NOMO-1 (cell line): ENCODE measurements at regions not wholly inside any gene's neighbourhood (a gene's known extent, or its start where the extent isn't known, plus 50 kb on each side); places are given as distances from the start of the nearest gene placed in this dataset.

Experiments
- DNase-seq, 2 experiments: peaks; one replicate each; lab custom pipeline; 2025; ENCODE audit not compliant: unreplicated experiment in 2 of 2; lab: John Stamatoyannopoulos, UW

- no peak for DNase-seq
Observed at GRCh38 chr11:101401245-101401644, 182.6 kb downstream of the TRPC6 start.

GRCh38 chr11:101397979-101398378, 185.8 kb downstream of the TRPC6 start:
- DNase-seq, result no peak

- no peak for DNase-seq
Observed at GRCh38 chr11:101390539-101390938, 193.3 kb downstream of the TRPC6 start.

DNA sequence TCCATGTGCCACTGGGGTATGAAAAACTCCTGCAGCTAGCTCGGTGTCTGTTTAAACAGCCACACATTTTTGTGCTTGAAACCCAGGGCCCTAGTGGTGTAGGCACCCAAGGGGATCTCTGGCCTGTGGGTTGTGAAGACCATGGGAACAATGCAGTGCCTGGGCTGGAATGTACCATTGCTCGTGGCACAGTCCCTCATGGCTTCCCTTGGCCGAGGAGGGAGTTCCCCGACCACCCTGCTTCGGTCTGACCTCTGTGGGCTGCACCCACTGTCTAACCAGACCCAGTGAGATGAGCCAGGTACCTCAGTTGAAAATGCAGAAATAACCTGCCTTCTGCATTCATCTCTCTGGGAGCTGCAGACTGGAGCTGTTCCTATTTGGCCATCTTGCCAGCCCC, 214.0 kb downstream of the TRPC6 start:
- no peak for DNase-seq

DNA sequence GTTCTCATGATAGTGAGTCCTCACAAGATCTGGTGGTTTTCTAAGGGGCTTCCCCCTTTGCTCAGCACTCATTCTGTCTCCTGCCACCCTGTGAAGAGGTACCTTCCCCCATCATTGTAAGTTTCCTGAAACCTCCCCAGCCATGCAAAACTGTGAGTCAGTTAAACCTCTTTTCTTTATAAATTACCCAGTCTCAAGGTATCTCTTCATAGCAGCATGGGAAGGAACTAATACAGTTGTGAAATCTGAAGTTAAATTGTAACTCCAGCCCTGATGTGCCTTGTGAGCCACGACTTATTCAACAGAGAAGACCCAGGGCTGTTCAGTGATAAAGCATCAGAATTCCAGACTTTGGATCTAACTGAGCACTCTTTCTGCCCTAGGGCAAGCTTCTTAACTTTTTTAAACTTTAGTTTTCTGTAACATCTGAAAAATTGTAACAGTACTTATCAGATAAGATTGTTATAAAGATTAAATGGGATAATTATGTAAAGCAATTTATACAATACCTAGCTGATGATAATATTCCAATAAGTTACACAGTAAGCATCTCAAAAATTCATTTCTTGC, 220.0 kb downstream of the TRPC6 start:
- no peak for DNase-seq

GRCh38 chr11:101362643-101363042, 221.2 kb downstream of the TRPC6 start:
- no peak for DNase-seq

- DNase-seq, result no peak
Observed at GRCh38 chr11:101357771-101358170, 226.0 kb downstream of the TRPC6 start.

DNA sequence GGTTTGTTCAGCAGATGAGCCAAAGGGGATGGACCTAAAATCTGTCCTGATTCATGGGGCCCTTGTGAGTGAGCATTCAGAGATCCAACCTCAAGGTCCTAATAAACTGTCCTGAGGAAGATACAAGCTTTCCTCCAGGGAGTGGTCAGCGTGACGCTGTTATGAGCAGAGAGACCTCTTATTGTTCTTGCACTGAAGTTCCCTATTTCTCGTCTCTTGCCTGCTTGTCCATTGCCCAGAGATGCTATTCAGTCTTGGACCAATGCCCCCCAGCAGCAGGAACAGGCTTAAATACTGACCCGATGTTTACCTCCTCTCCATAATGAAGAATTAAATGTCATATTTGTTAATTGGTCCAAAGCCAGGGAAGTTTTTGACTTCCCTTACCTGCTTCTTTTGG, 225.2 kb upstream of the PGR start:
- no peak for DNase-seq

GRCh38 chr11:101348786-101349185, 219.2 kb upstream of the PGR start:
- DNase-seq, result no peak

- no peak for DNase-seq
Observed at GRCh38 chr11:101346591-101346990, 217.0 kb upstream of the PGR start.

GRCh38 chr11:101345891-101346290, 216.3 kb upstream of the PGR start:
- no peak for DNase-seq

DNA sequence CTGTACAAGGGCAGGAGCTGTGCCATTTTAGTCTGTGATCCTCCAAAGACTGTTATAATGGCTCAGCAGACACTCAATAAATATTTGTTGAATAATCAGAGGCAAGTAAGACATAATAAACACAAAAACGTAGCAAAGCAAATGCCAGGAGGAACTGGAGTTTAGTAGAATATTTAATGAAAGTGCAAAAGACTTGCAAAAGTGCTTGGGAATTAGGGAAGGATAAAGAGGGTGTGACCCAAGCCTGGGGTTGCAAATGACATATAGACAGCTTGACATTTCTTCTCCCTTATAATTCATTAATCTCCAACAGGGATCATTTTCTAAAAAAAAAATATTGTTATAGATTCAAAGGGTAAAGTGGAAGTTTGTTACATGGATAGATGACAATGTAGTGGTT, 212.7 kb upstream of the PGR start:
- no peak for DNase-seq

- no peak for DNase-seq
Observed at GRCh38 chr11:101341578-101341977, 212.0 kb upstream of the PGR start.

- no peak for DNase-seq
Observed at GRCh38 chr11:101336858-101337257, 207.2 kb upstream of the PGR start.

DNA sequence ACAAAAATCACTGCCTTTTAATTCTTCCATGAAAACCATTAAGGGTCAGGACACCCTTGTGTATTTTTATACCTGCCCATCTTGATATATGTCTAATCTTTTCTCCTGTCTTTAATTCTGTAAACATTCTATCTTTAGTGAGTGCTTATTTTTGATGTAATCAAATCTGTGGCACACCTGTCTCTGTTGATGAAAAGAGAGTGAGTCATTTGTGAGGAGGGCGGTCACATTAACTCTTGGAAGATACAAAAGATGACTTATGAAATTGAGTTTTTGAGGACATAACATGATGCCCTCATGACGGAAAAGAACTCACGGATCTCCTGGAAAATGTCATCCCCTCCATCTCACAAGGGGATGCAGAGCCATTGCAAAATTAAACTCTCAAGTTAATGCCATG, 206.5 kb upstream of the PGR start:
- no peak for DNase-seq

- DNase-seq, result no peak
Observed at GRCh38 chr11:101334581-101334980, 205.0 kb upstream of the PGR start.

DNA sequence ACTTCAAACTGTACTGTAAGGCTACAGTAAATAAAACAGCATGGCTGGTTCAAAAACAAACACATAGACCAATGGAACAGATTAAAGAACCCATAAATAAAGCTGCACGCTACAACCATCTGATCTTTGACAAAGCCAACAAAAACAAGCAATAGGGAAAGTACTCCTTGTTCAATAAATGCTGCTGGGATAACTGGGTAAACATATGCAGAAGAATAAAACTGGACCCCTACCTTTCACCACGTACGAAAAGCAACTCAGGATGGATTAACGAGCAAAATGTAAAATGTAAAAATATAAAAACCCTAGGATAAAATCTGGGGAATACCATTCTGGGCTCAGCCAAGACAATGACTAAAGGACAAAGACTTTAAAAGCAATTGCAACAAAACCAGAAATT, 201.8 kb upstream of the PGR start:
- no peak for DNase-seq

GRCh38 chr11:101327908-101328307, 198.3 kb upstream of the PGR start:
- DNase-seq, result peak; percentile 0 to 34

- no peak for DNase-seq
Observed at GRCh38 chr11:101326141-101326540, 196.5 kb upstream of the PGR start.

DNA sequence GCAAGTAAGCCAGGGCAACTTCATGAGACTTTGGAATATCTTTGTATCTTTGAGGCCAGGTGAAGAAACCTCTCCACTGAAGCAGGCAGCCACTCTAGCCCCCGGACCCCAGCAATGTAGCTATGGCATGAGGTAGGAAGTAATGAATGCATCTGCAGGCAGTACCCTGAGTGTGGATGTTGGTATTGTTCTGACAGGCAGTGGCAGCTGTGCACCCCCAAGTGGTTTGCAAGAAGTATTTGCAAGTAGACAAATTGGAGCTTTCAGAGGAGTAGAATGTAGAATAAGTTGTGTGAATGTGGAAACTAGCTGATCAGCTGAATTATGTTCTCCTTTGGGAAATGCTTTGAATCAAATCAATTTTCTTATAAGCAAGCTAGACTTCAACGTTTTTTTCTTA, 194.4 kb upstream of the PGR start:
- DNase-seq, result no peak

DNA sequence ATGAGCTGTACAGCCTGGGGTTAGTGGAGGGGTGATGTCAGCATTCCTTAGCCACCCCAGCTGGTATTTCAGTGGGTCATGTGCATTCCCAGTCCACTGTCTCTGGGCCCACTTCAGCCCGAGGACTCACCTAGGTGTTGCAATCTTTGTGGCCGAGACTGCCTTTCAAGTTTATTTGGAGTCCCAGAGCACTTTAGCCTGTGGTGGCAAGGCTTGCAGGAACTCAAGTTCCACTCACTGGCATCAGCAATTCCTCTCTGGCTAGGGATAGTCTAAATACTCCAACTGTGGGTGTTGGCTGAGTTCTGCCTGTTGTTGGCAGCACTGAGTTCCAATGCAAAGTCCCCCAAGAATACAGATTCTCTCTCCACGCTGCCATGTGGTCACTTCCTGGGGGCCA, 191.6 kb upstream of the PGR start:
- no peak for DNase-seq

DNA sequence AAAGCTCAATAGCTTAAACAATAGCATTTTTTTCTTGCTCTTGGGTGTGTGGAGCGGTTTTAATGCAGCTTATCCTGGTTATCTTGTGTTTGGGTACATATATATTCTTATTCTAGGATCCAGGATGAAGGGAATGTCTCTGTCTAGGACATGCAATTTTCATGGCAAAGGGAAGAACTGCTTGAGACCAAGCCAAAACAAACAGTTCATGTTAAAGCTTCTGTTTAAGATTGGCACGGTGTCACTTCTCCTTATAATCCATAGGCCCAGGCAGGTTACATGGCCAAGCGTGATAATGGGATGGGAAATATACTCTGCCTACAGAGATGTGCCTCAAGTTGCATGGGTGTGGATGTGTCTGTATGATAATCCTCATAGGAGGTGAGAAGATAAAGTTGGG, 177.1 kb upstream of the PGR start:
- DNase-seq, result no peak

- no peak for DNase-seq
Observed at GRCh38 chr11:101305496-101305895, 175.9 kb upstream of the PGR start.
